GM10266 (cell line): ENCODE measurements at regions not wholly inside any gene's neighbourhood (a gene's known extent, or its start where the extent isn't known, plus 50 kb on each side); places are given as distances from the start of the nearest gene placed in this dataset.
"Not testable (repeated sequence)": the region's sequence is repeated elsewhere in the genome, so short reads cannot be mapped to it uniquely, and the experiment has no call there.

Experiments
- DNase-seq: peaks from one replicate; pipeline ENCODE4 v3.0.0; 2012; ENCODE audit errors: extremely low spot score
- TF ChIP-seq, protein P1 (sequence below): IDR thresholded peaks from 2 replicates; pipeline ENCODE4 v1.5.1; 2012; ENCODE audit warnings: mild to moderate bottlenecking, low read depth; ENCODE audit not compliant: control insufficient read depth, insufficient read depth; ENCODE audit errors: missing control alignments

DNA sequence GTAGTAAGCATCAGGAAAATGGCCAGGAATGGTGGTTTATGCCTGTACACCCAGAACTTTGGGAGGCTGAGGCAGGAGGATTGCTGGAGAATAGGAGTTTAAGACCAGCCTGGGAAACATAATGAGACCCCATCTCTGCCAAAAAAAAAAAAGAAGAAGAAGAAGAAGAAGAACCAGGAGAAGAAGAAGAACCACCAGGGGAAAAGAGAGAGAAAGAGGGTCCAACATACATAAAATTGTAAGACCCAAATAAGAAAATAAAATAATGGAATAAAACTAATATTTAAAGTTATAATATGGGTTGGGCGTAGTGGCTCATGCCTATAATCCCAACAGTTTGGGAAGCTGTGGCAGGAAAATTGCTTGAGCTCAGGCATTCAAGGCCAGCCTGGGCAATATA, 408.4 kb downstream of the ZFHX3 start:
- TF ChIP-seq, protein P1, sequence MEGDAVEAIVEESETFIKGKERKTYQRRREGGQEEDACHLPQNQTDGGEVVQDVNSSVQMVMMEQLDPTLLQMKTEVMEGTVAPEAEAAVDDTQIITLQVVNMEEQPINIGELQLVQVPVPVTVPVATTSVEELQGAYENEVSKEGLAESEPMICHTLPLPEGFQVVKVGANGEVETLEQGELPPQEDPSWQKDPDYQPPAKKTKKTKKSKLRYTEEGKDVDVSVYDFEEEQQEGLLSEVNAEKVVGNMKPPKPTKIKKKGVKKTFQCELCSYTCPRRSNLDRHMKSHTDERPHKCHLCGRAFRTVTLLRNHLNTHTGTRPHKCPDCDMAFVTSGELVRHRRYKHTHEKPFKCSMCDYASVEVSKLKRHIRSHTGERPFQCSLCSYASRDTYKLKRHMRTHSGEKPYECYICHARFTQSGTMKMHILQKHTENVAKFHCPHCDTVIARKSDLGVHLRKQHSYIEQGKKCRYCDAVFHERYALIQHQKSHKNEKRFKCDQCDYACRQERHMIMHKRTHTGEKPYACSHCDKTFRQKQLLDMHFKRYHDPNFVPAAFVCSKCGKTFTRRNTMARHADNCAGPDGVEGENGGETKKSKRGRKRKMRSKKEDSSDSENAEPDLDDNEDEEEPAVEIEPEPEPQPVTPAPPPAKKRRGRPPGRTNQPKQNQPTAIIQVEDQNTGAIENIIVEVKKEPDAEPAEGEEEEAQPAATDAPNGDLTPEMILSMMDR, result no peak

DNA sequence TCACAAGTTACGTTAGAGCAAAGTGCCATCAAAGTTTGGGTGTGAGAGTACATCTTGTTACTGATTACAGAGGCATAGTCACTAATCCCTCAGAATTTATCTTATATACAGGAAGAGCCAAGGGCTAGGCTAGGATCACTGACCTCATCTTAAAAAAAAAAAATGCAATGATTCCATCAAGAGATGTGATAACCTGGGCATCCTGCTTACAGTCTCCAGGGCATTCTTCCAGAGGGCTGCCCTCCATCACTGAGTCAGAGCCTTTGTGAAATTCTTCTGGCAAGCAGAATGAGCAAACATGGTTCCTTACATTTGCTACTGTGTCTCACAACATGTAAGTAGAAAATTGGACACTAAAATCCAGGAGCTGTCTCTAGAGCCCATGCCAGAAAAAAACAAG, 410.6 kb downstream of the ZFHX3 start:
- TF ChIP-seq, protein P1, result no peak
- no peak for DNase-seq

More for the DNA sequence above, 408.4 kb downstream of the ZFHX3 start:
- no peak for DNase-seq

DNA sequence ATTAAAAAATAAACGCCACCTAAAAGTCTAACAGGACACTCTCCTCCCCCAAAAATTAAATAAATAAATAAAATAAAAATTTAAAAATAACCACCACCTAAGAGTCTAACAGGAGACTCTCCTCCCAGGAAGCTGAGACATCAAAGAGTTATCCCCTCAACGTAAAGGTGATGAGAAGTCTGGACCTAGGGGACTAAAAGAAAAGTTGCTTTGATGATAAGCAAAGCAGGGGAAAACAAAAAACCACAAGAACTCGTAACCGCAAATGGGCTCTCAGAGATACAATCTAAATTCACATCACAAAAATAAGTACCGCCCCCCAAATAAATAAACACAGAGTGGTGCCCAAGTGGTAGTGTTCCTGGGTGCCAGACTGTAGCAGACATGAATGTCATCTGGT, 412.2 kb downstream of the ZFHX3 start:
- DNase-seq, result no peak
- TF ChIP-seq, protein P1, result no peak

DNA sequence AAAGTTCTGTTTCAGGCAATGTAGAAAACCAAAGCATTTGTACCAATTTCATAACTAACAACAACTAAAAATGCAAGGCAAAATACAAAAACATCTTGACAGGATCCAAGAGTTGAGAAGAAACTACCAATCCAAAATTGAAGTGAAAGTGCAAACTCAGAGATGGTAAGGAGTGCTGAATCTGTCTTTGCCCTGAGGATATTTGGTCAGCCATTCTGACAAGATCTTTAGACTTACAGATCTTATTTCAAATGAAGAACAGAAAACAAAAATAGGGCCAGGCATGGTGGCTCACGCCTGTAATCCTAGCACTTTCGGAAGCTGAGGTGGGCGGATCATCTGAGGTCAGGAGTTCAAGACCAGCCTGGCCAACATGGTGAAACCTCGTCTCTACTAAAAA, 412.8 kb downstream of the ZFHX3 start:
- TF ChIP-seq, protein P1, result no peak
- no peak for DNase-seq

DNA sequence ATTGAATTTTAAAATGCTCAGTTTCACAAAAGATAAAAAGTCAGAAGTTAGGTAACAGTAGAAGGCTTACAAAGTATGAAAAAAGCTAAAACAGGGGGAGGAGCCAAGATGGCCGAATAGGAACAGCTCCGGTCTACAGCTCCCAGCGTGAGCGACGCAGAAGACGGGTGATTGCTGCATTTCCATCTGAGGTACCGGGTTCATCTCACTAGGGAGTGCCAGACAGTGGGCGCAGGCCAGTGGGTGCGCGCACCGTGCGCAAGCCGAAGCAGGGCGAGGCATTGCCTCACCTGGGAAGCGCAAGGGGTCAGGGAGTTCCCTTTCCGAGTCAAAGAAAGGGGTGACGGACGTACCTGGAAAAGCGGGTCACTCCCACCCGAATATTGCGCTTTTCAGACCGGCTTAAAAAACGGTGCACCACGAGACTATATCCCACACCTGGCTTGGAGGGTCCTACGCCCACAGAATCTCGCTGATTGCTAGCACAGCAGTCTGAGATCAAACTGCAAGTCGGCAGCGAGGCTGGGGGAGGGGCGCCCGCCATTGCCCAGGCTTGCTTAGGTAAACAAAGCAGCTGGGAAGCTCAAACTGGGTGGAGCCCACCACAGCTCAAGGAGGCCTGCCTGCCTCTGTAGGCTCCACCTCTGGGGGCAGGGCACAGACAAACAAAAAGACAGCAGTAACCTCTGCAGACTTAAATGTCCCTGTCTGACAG, 420.6 kb downstream of the ZFHX3 start:
- DNase-seq, result not testable (repeated sequence)

DNA sequence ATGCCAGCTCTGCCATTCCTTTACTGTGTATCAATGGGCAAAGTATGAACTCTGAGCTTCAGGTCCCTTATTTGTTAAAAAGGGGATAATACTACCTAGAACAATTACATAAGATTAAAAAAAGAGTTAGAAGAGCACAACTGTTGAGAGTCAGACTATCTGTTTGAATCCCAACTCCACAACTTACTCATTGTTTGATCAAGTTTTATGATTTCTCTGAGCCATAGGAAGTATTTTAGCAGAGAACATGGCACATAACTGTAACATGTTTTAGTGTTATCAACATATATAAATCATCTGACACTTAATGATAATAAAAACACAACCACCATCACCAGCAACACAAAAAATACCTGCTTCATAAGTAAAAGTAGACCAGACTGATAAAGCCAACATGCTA, 421.3 kb downstream of the ZFHX3 start:
- DNase-seq, result no peak
- TF ChIP-seq, protein P1, result no peak

DNA sequence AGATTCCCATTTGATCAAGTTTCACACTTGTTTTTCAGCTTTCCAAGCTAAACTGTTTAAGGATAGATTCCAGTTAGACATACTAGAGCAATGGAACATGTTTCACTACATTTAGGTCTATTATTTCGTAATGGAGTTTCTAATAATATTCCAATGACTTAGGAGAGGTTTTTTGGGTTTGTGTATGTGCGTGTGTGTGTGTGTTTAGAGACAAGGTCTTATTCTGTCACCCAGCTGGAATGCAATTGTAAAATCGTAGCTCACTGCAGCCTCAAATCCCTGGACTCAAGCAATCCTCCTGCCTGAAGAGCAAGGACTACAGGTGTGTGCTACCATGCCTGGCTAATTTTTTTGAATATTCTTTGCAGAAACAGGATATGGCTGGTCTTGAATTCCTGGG, 426.3 kb downstream of the ZFHX3 start:
- TF ChIP-seq, protein P1, result no peak
- no peak for DNase-seq

DNA sequence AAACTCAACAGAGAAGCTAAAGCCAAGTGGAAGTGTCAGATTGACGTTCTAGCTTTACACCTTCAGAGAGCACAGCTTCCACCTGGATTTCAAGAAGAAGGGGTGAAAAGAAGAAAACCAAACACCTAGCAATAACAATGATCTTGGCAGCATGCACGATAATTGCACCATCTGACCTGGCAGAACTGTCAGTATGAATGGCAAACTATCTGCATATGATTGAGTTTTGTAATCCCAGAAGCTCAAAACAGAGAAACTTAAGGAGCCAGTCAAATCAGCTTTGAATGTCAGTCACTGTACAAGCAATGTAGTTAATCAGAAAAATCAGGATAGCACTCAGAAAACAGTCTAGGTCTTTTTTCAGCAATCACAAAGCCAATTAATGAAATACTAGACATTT, 427.1 kb downstream of the ZFHX3 start:
- TF ChIP-seq, protein P1, result no peak
- DNase-seq, result no peak
